HCEC 1CT (cell line): ENCODE measurements at regions not wholly inside any gene's neighbourhood (a gene's known extent, or its start where the extent isn't known, plus 50 kb on each side); places are given as distances from the start of the nearest gene placed in this dataset.
"Not testable (repeated sequence)": the region's sequence is repeated elsewhere in the genome, so short reads cannot be mapped to it uniquely, and the experiment has no call there.

Experiments used
- DNase-seq: peaks from one replicate; pipeline ENCODE4 v3.0.0-alpha.2; 2017

DNA sequence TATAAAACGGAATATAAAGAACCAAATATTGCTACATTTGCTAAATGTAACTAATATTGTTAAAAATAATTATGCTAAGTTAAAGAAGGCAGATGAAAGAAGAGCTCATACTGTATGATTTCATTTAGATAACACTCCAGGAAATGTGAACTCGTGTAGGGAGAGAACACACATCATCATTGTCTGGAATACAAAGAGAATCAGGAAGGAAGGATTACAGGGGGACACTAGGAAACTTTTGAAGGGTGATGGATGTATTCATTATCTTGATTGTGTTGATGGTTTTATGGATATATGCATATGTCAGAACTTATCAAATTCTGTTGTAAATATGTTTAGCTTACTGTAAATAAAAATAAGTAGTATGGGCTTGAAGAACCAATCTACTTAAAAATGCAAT lies 104.1 kb upstream of the TRIB2 start:
- DNase-seq: no peak

DNA sequence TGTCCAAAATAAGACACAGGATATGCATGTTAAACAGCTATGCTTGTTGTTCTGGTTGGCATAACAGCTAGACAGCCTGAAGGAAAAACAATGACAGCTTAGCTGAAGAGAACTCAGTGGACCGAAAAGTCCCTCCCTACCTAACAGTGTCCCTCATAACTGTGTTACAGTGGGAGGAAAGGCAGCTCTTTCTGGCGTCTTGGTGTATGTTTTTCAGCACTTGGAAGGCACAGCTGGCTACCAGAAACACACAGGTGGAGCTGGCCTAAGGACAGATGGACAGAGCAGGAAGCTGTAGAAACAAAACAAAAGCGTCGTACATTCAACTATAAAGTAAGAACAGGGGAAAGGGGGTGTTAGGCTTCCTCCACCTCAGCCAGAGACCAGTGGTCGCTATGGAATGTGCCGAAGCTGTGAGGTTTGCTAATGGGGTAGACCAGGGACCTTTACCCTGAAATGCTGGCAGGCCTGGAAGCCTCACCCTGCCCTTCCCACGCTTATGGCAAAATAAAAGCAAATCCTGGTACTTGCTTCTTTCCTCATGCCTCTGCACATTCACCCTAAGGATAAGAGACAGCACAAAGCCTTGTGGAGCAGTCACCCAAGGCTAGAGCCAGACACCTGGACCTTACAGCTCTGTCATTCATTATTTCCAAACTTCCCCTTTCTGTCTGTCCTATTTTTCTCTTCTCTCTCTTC lies 103.5 kb upstream of the TRIB2 start:
- DNase-seq: no peak

DNA sequence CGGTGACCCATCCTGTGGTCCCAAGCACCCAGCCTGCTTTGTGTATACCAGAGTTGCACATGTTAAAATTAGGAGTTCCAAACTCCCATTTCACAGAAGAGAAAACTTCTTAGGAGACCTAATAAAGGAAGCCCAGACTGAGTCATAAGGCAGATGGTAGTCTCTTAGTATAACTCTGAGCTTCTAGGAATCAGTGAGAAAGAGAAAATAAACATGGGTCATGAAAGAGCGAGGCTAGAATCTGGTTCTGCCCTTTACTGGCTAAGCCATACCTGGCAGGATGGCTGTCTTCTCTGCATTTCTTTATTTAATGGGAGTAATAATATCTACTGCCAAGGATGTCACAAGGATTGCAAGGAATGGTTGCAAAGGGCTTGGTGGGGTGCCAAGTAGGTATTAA lies 101.2 kb upstream of the TRIB2 start:
- DNase-seq: no peak

DNA sequence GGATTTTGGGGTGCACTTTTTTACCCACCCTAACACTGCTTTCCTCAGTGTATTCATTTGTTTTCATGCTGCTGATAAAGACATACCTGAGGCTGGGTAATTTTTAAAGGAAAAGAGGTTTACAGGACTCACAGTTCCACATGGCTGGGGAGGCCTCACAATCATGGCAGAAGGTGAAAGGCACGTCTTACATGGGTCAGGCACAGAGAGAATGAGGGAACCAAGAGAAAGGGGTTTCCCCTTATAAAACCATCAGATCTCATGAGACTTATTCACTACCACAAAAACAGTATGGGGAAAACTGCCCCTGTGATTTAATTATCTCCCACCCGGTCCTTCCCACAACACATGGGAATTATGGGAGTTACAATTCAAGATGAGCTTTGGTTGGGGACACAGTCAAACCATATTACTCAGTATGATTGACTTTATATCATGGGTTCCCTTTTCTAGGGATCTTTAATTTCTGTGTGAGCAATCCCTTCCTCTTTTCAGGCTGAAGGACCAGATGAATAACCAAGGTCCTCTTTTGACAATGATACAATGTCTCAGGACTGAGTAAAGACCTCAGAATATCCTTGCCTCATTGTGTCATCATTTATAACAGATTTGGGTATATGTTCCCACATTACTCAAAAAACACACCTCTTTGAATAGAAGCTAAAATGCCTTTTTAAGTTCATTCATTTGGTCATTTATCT lies 100.1 kb upstream of the TRIB2 start:
- DNase-seq: no peak

DNA sequence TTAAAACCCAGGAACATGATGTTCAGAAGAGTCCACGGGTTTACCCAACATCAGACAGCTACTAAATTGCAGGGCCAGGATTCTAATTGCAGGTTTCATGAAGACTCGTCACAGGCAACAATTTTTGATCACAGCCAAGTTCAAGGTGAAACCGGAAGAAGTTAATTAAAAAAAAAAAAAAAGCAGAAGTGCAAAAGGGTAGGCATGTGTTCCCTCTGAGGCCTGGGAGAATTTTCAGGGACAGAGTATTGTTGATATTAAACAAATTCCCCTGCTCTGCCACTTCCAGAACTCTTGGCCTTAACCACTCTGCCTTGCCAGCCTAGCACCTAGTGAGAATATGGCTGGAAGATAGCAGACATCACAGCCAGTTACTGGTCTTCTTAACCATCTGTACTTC lies 99.4 kb upstream of the TRIB2 start:
- no peak for DNase-seq

DNA sequence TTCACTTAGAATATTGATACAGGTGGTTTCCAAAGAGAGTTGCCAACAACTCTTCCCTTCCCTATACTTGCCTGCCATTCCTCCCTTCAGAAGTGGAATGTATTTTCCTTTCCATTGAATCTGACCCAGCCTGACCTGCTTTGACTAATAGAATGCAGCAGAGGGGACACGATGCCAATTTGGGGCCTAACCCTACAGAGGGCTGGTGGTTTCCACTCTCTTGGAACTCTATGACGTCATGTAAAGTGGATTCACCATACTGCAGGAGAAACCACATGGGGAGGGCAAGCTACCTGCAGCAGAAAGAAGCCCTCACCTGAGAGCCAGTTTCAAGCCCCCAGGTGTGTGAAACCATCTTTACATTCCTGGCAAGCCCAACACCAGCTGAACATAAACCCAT lies 98.9 kb upstream of the TRIB2 start:
- DNase-seq: no peak

DNA sequence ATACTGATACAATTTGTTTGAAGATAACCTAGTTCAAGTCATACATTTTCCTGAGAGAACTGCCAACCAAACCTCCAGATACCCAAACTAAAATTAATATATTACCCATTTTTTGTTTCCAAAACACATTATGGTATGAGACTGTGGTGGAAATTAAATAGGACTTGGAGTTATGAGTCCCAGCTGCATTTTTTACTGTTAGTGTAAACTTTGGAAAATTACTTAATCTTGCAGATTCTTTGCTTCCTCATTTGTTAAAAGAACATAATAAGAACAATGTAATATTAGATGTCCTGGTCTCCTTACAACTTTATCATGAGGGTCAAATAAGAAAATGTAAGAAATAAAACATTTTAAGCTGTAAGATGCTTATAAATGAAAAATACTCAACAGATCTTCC lies 98.2 kb upstream of the TRIB2 start:
- DNase-seq: no peak

DNA sequence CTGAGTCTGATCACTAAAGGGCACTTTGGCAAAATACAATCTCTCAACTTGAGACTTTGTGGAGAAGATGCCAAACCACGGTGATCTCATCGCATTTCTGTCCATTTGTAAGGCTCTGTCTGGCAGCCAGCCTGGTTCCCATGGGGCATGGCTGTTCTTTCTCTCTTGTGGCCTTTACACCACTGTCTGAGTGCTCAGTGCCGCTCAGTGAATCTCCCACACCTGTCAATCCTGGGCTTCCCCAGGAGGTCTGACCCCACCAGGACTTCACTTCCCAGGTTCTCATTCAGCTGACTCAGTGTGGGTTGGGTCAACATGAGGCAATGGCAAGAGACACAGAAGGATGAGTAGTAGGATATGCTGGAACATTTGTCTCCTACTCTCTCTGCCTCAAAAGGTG lies 96.8 kb upstream of the TRIB2 start:
- DNase-seq: peak; percentile 64

DNA sequence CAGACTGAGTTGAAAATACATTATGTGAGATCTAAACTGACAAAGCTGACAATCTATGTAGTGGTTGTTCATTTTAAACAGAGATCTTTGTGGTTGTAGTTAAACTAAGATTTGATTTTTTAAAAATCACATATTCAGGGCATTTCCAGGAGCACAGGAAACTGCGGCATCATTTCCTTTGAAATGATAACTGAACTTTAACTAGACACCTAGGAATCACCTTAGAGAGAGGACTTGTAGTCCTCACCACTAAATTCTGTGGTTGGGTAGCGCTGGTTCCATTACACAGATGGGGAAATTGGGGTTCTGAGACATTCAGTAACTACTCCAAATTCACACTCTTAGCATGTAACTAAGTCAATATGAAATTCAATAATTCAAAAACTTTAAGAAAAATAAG lies 96.0 kb upstream of the TRIB2 start:
- no peak for DNase-seq

DNA sequence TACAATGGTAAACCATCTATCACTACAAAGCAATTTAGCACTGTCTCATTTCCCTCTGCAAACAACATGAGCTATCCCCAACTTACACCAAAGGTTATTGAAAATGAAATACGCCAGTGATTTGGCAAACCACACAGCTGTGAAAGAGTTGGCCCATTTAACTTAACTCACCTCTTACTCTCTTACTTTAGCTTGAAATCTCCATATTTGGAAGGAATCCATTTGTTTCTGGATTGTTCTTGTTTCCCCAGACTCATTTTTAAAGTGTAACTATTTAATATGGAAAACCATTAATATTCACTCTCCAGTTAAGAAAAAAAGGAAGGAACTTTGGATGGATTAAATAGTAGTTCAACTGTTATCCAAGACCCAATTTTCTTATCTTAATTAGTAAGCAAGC lies 93.7 kb upstream of the TRIB2 start:
- DNase-seq: no peak

DNA sequence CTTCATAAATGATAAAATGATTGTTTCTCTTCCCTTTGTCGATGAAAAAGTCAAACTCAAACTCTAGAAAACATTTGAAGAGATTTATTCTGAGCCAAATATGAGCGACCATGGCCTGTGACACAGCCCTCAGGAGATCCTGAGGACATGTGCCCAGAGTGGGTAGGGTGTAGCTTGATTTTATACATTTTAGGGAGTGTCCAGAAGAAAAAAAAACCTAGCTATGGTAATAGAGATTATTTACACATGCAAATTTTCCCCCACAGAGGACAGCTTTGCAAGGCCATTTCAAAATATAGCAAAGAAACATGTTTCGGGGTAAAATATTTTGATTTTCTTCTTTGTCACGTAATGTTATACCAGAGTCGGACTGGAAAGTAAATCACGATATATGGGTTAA lies 92.4 kb upstream of the TRIB2 start:
- no peak for DNase-seq

DNA sequence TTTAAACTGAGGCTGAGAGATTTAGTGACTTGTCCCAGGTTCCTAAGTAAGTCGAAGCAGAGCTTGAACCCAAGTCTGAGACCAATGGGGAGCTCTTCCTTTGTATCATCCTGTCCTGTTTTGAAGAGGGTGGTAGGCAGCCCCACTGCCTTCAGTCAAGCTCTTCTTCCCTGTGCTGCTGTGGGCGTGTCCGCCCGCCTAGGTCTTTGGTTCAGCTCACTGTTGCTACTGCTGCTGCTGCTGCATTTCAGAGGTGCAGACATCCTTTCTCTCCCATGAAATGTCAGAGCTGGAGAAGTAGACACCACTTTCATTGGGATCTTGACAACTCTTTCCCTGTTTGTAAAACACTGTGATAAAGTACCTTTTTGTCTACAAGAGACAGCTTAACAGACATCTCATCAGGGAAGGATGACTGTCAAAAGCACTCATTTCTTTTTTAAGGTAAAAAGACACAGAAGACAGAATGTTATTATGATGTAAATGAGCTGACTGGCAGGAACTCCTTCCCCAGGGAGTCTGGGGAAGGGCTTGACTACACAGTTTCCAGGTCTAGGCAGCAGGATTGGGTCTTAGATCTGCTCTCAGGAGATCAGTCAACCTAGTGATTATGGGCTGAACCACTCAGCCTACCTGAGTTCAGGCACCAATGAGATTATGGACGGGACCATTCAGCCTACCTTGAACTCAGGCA lies 91.7 kb upstream of the TRIB2 start:
- DNase-seq: no peak

DNA sequence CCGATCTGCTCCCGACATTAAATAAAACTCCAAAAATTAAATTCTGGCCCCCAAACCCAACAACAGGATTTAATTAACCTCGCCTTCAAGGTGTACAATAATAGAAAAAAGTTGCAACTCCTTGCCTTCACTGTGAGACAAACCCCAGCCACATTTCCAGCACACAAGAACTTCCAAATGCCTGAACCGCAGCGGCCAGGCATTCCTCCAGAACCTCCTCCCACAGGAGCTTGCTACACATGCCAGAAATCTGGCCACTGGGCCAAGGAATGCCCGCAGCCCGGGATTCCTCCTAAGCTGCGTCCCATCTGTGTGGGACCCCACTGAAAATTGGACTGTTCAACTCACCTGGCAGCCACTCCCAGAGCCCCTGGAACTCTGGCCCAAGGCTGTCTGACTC lies 88.2 kb upstream of the TRIB2 start:
- DNase-seq: not testable (repeated sequence)

DNA sequence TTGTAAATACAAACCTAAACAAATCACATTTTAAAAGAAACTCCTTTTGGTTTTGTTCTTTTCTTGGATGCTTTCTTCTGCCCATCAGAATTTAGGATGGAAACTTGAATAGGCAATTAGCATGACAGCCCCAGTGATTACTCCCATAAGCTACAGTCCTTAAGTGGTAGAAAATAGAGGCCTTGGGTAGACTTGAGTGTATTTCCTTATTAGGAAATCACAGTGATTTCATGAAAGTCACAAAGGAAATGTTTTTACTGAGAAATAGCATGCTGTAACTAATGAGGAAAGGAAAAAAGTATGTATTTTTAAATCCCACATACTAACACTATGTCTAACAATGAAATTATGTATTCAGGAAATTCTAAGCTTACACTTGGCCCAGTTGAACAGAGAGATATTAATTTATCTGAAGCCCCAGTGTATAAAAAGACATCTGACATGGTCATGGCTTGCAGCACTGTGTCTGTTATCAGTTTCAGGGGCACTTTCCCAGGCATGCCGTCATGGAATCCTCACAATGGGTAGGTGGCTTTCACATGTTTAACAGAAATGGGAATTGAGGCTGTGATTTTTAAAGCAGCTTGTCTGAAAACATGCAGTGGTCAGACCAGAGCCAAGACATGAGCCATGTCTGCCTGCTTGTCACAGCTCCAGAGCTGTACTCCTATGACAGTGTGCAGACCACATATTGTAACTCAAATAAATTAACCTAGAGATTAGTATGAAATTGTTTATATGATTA lies 79.7 kb upstream of the TRIB2 start:
- peak; percentile 18 for DNase-seq

DNA sequence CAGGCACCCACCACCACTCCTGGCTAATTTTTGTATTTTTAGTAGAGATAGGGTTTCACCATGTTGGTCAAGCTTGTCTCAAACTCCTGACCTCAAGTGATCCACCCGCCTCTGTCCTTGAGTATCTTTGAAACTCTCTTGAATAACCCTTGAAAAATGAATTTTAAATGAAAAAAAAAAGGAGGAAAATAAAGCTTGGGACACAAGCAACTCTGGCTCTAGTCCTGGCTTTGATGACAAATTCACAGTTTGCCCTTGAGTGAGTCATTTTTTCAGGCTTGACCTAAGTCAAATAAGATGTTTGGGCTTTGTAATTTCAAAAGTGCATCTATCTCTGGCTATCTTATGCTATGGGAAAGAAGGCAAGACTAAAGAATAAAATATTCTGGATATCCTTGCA lies 79.0 kb upstream of the TRIB2 start:
- DNase-seq: peak; percentile 36

DNA sequence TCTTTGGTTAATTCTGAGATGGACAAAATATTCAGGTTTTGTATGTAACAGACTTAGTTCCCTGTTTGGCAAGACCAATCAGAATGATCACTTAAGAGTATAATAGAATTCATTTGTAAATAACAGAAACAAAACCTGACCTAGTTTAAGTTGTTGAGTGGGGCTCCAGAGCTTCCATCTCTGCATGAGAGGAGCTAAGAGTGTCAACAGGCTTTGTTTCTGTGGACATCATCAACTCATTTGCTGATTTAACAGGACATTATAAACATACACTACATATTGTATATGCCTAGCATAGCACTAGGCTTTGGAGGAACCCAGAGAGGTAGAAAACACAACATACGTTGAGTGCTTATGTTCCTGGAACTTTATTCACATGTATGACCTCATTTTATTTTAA lies 75.3 kb upstream of the TRIB2 start:
- no peak for DNase-seq

DNA sequence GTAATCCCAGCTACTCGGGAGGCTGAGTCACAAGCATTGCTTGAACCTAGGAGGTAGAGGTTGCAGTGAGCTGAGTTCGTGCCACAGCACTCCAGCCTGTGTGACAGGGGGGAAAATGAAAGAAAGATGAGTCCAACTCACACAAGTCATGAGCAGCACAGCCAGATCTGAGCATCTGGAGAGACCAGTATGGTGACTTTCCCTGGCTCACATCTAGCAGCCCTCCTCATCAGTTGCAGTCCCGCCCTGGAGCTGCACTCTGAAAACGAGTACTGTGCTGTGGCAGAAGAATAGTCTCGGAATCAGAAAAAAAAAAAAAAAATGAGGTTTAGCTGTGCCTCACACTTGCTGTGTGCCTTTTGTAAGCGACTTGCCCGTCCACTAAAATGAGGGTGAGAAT lies 74.4 kb upstream of the TRIB2 start:
- no peak for DNase-seq

DNA sequence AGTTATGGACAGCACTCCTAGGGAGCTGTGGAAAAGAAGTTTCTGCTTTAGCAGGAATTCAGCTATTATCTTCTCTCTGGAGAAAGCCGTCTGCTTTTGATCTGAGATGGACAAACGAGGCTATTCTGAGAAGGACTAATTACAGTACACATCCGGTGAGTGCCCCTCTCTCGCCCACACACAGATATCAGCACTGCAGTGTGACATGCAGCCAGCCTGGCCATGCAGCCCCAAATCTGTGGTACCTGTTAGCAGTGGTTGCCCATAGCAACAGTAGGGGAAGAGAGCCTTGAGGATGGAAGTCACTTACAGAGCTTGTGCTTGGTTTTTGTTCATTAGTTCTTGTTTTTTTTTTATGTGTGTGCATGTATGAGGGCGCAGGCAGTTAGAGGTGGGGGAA lies 73.9 kb upstream of the TRIB2 start:
- DNase-seq: no peak

DNA sequence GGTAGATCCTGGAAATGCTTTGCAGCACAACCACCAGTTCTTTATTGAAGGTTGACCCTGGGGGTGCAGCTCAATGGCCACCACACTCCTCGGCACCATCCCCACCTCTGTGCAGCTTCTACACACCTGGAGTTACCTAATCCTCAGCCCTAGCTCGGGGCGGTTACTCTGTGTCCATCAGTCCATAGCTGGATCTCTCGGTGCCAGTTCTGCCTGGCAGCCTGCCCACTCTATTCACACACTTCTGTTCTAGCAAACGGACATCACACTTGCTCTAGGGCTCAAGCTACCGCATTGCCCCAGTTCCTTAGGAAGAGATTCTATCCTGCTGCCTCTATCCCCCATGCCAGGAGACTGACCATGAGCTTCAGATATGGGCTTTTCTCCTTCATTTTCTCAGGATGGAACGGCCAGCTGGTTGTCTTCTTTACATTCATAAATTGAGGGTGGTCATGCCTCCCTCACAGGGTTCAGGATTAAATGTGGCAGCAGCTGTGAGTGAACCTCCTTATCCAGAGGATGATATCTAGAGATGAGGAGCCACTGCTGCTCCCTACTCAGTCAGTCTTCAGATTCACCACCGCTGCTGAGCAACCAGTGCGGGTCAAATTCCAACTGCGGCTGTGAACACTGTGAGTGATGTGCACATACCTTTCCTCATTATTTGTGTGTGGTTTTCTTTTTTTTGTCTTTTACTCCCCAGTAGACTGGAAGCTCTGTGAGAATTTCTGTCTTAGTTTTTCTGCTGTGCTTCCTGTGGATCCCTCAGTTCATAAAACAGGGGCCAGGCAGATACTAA lies 66.9 kb upstream of the TRIB2 start:
- DNase-seq: no peak

DNA sequence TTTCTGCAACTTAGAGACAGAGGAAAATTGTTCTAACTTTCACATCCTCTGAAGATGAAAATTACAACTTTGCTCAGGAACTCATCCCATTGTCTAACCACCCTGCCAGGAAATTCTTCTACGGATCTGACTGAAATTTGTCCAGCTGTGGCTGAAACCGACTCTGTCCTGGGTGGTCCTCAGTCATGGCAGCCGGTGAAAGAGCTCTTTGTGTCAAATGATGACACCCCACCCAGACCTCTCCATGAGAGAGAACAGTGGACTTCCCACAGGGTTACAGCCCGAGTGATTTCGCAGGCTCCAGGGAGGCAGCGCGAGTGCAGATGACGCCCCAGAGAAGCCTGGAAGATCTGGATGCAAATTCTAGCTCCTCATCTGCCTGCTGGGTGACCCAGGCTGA lies 65.1 kb upstream of the TRIB2 start:
- no peak for DNase-seq

DNA sequence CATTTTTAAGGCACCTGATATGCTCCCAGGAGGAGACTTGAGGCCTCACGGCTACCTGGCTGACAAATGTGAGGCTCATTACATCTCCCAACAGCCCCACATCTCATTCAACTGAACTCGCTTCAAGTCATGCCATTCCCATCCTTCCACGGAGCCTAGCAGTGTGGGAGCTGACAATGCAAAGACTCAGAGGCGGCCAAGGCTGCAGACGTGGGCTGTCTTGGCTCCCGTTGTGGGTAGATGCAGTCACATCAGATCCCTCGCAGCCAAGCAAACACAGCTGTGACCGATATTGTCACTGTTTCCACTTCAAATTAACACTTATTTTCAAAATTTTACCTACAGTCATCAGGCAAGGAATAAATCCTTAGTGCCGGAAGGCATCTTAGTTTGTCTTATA lies 64.0 kb upstream of the TRIB2 start:
- no peak for DNase-seq

DNA sequence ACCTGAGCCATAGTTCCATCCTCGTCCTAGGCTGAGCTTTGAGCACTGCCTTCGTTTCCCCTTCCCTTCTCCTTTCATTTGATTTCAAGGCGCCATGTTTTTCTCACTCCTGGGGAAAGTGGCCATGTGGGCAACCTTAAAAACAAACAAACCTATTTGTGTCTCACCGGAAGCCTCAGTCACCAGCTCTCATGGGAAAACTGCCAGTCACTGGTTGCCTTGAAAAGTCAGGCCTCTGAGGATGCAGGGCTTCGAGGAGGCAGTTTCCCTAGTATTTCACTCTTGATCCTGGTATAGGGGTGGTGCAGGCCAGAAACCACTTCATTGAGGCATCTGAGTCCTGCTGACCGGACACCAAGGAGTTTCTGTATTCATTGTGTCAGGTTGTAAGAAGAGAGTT lies 59.2 kb upstream of the TRIB2 start:
- no peak for DNase-seq
